Mucosa of gallbladder (tissue), 1 donor: ENCODE measurements at regions not wholly inside any gene's neighbourhood (a gene's known extent, or its start where the extent isn't known, plus 50 kb on each side); places are given as distances from the start of the nearest gene placed in this dataset.
A peak's percentile ranks its signal among the peaks of the same experiment; 100 is the strongest.

ENCODE experiments used
- DNase-seq: peaks from one replicate; pipeline ENCODE4 v3.0.0-alpha.2; 2020; ENCODE audit warnings: low spot score
- donor health status: DM: no; HTN: no; CAD: no.

DNA sequence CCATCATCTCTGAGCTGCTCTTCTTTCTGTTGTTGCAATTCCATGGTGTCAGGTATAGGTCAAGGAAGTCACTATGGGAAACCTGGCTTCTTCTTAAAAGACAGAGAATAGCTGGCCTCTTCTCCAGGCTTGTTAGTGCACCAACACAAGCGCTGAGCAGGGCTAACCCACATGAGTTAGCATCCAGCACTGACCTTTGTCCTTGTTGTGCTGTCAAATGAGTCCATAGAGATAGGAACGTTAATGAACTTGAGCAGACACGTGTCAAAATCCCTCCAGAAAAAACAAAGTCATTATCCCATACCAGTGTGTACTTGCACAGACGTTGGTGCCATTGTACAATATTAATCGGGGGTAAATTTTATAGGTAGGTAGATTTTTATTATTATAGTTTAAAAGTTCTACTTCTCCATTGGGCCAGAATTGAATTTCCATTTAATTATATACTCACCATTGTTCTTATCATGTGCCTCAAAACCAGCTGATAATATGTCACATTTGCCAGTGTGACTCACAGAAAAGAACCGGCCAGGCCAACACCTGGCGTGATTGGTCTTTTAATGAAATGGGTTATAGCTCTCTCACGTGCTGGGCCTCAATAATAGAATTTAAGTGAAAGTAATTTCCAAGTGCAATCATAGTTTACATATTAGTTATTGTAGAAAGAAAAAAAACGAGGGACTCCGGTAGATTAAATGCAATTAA is 468.8 kb upstream of the MGMT start:
- no peak for DNase-seq

DNA sequence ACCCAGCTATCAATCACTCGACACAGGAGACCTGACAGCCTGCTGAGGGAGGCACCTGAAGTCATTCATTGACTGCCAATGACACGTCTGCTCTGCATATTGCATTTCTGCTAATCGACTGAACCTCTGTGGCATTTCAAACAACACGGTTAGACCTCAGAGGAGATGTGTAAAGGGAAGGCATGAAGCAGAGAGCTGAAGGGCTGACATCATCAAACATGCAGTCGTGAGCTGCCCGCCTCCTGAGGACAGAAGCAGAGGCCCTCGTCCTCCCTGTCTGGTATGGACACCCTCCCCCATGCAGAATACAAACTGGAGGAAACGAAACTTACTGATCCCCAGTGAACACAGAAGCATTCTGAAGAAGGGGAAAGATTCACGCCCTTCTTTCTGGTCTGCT is 462.6 kb upstream of the MGMT start:
- DNase-seq: no peak

- DNase-seq: no peak
Observed at GRCh38 chr10:129005080-129005479, 462.0 kb upstream of the MGMT start.

DNA sequence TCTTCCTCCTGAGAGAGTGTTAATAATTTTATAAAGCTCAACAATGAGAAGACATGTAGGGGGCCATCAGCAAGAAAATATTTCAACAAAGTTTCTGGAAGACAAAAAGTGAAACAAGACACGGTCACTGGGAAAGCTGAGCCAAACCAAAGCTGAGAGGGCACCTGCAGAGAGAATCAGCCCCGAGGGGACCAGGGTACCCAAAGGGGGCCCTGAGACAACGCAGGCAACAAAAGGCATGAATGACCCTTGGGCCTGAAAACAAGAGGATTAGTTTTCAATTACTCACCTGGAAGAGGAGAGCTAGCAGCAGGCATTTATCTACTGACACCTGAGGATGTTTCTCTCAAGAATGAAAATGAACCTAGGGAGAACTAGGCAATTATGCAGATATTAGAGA is 461.2 kb upstream of the MGMT start:
- DNase-seq: no peak

GRCh38 chr10:129018511-129018910 is 448.5 kb upstream of the MGMT start:
- no peak for DNase-seq

- DNase-seq: no peak
Observed at GRCh38 chr10:129020651-129021330, 446.2 kb upstream of the MGMT start.

- DNase-seq: no peak
Observed at GRCh38 chr10:129021594-129022304, 445.3 kb upstream of the MGMT start.

DNA sequence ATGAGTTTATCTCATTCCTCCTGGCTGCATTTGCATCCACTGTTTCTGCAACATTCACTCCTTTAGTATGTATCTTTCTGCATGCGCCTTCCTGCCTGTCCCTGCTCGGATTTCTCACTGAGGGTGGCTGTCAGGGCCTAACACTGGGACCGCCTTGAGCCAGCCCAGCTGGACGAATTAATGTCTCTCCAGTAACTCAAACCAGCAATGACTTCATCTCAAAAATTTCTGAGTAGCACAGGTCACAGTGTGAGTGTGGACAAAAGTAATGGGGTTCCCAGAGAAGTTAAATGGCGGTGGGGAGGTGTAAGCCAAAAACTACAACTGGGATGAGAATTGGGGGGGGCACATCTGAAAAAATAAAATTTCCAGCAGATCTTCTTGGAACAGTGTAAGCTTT is 444.0 kb upstream of the MGMT start:
- no peak for DNase-seq

- DNase-seq: no peak
Observed at GRCh38 chr10:129024046-129024445, 443.0 kb upstream of the MGMT start.

DNA sequence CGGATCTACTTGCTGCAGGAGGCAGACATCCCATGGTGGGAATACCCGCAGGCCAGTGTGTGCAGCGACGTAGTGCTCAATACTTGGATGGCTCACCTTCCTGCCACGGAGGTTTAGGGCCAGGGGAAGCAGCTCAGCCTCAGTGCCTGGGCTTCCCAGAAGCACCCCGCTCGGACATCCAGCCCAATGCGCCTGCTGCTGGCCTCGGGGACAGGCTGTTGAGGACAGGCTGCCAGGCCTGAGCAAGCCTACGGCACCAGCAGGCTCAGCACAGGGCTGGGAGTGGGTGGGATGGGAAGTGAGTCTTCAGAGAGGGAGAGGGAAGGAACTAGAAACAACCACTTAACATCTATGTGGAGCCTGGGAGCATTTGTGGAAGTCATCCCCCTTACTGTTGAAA is 441.3 kb upstream of the MGMT start:
- DNase-seq: no peak

DNA sequence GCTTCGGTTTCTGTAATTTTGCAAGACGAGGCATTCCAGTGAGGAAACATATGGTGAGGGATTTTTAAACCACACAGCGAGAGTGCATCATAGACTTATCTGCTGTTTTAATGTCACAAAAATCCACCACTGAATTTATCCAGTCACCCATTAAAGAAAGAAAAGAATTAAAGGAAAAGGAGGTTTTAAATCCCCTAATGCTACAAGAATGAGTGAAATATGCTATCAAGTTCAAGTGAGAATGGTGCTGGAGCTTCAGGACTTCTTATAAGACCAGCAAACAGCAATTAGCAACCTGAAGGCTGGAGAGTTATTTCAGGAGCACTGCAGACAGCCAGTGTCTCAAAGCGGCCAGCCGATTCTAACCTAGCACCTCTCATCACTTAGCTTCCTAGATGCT is 439.1 kb upstream of the MGMT start:
- DNase-seq: no peak

- DNase-seq: no peak
Observed at GRCh38 chr10:129028451-129028850, 438.6 kb upstream of the MGMT start.

DNA sequence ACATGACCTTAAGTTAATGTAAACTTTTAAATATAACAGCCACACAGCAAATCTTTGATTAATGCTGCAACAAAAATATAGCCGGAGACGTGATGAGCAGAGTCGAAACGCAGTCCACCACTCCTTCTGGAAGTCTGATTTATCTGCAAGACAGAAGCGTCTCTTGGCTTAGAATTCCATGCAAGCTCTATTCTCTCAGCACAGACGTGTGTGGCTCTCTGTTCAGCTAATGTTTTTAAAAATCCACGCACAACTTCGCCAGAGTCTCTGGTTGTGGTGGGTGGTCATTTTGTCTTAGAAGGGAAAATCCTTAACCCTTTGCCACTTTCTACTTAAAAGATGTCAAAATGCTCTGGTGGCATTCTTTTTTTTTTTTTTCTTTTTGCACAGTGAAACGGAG is 438.0 kb upstream of the MGMT start:
- DNase-seq: no peak

DNA sequence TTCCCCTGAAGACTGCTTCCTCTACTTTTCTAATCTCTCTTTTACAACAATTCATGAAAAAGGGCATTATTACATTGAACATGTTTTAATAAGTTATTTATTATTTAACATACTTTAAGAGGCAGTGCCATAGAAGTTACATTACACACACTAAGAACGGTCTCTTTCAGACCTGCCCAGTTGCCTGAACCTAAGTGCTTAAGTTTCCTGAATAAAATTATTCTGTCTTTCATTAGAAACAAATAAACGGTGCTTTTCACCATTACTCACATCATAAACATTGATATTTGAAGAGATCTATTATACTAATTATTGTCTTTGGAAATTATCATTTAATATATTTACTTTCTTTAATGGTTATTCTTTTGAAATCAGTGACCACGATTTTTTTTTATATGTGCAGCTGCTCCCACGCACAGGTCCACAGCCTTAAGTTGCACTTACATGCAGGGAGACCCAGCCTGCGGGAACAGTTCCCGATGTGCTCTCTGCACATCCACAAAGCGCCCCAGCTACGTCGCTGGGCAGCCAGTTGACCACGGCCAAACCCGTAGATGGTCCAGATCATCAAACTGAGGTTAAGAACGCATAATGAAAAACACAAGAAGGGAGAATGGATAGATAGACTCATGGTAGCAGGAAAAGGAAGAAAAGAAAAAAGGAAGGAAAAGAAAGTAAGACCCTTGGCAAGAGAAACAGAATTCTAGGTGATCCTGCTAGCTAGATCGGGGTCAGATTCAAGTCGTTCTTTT is 437.0 kb upstream of the MGMT start:
- DNase-seq: no peak

DNA sequence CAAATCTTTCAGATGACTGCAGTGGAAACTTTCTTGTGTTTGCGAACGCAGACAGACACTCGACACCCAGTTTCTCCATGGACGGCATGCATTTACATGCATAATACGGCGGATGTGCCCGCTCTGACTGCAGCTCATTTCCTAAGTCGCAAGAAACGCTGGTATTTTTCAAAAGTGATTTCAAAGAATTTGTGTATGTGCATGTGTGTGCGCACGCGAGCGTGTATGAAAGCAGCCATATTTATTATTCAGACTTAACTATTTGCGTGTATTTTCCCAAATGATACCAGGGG is 436.5 kb upstream of the MGMT start:
- no peak for DNase-seq

- DNase-seq: peak; percentile 44
Observed at GRCh38 chr10:129030996-129031843, 435.8 kb upstream of the MGMT start.

DNA sequence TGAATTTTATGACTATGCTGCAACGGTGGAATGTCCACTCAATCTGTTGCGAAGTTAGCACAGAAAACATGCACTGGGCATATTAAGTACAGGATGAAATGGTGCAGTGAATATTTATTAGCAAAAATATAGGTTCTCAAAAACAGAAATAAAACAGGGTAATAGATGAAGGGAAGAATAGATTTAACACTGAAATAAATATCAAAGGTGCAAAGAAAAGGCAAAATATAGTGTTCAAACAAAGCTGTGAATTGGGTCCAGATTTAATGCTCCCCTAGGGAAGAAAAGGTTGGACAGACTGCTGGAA is 435.2 kb upstream of the MGMT start:
- no peak for DNase-seq

DNA sequence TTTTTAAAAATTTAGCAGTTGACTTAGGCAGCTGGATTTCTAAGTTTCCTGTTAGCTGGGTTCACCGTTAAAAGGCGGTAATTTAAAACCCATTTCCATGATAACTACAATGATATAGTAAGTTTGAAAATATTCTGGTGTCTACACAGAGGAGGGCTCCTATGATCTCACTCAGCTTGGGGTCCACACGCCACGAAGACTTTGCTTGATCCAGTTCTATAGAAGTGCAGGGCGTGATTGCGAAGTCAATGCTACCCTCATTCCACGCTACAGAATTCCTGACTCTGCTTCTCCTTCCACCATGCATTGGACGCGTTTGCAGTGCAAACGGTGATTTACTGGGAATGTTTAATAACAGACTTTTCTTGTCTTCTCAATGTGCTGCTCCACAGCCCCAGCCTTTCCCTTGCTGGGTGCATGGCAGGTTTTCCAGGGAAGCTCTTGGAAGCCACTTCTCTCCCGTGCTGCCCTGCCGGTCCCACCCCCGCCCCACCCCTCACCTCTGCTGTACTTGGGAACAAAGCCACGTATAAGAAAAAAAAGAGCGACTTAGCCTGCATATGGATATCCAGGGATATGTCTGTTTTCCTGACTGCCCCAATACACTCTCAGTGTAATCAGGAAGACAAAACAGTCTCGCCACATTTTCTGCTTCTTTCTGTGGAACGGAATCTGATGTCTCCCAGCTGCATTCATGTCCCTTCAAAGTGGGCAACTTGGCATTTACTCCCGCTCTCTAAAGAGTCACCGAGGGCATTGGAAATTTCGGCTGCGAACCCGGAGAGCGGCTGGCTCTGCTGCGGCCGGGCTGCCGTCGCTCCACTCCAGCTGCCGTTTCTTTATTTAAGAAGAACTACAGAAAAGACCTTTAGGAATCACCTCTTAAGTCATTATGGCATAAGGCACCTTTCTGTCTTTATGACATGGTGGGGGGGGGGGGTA is 434.4 kb upstream of the MGMT start:
- DNase-seq: no peak

DNA sequence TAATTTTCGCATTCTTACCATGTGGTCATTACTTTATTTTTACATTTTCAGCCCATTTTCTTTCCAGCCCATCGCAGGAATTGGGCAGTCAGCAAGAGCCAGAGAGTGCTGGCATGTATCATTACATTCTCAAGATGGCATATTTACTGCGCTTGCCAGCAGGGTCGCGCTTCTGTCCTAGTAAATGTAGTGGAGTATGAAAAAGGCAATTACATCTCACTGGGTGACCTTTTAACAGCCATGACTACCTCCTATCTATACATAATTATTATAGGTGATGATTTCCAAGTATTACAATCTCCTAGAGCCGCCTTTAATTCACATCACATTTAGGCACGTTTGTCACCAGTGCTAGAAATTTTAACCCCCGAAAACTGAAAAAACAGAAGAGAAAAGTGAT is 433.7 kb upstream of the MGMT start:
- DNase-seq: no peak

- peak; percentile 24 for DNase-seq
Observed at GRCh38 chr10:129033790-129034272, 433.2 kb upstream of the MGMT start.
